B cell (primary cell): ENCODE measurements at regions not wholly inside any gene's neighbourhood (a gene's known extent, or its start where the extent isn't known, plus 50 kb on each side); places are given as distances from the start of the nearest gene placed in this dataset.

Experiments used
- ATAC-seq: fragments of 200-7000 bp; cut with Tn5 transposase; one replicate; pipeline ENCODE4 v1.10.0; 2021; ENCODE audit warnings: low read depth, mild to moderate bottlenecking, moderate number of reproducible peaks, moderate library complexity
- CTCF ChIA-PET: fragments of 350-600 bp; sonication (Branson Sonifier 250); formaldehyde crosslinking; loops from one replicate; lab custom pipeline; 2021; ENCODE audit warnings: antibody characterized with exemption, inconsistent platforms; lab: Charles Lee
- POLR2A ChIA-PET: fragments of 350-600 bp; sonication (Branson Sonifier 250); formaldehyde crosslinking; loops from one replicate; lab custom pipeline; 2021; ENCODE audit warnings: antibody characterized with exemption; lab: Charles Lee
- DNase-seq: peaks from one replicate; pipeline ENCODE4 v3.0.0; 2013
- H2AFZ ChIP-seq: 2 replicates; pipeline ENCODE4 v1.6.1; 2012; ENCODE audit warnings: mild to moderate bottlenecking, low read depth, low read length; ENCODE audit not compliant: insufficient read depth, poor library complexity, severe bottlenecking
- H3K27ac ChIP-seq, 2 donors: 1 replicate in 1 of 2; 2 replicates in 1 of 2; pipeline ENCODE4 v1.5.1; 2012 to 2013; ENCODE audit warnings: low read length in 2 of 2, mild to moderate bottlenecking in 2 of 2, moderate library complexity in 1 of 2
- H3K27me3 ChIP-seq, 4 experiments: fragments of 200-600 bp in 1 of 4; sonication (generic) in 1 of 4; replicated peaks in 1 of 4; 1 replicate in 2 of 4; 2 replicates in 2 of 4; pipeline versions ENCODE4 v1.6.1 to v1.7.0; 2013 to 2016; ENCODE audit warnings: low read length in 3 of 4, mild to moderate bottlenecking in 2 of 4, mixed read lengths in 1 of 4, moderate library complexity in 1 of 4; ENCODE audit not compliant: insufficient read depth in 4 of 4, control insufficient read depth in 3 of 4; ENCODE audit errors: control extremely low read depth in 1 of 4
- H3K36me3 ChIP-seq, 2 experiments: replicated peaks in 1 of 2; 1 replicate in 1 of 2; 2 replicates in 1 of 2; pipeline versions ENCODE4 v1.6.1 to v1.7.1; 2013; ENCODE audit warnings: low read length in 1 of 2; ENCODE audit not compliant: insufficient read depth in 2 of 2, control insufficient read depth in 1 of 2; ENCODE audit errors: control extremely low read depth in 1 of 2, extremely low read depth in 1 of 2
- H3K4me1 ChIP-seq, 2 donors: fragments of 200-600 bp in 1 of 2; sonication (generic) in 1 of 2; 1 replicate in 1 of 2; 2 replicates in 1 of 2; pipeline versions ENCODE4 v1.5.1 to v1.6.1; 2013 to 2017; ENCODE audit warnings: low read length in 2 of 2; ENCODE audit not compliant: control insufficient read depth in 2 of 2, insufficient read depth in 2 of 2
- H3K4me2 ChIP-seq: replicated peaks from 2 replicates; pipeline ENCODE3; 2012; ENCODE audit warnings: mild to moderate bottlenecking, low read depth, low read length; ENCODE audit not compliant: poor library complexity, severe bottlenecking
- H3K4me3 ChIP-seq, 5 experiments: fragments of 200-600 bp in 1 of 5; sonication (generic) in 1 of 5; 1 replicate in 3 of 5; 2 replicates in 2 of 5; pipeline versions ENCODE4 v1.5.1 to v1.7.0; 2011 to 2016; ENCODE audit warnings: low read length in 4 of 5, mild to moderate bottlenecking in 4 of 5, low read depth in 2 of 5, control low read depth in 1 of 5, moderate library complexity in 1 of 5; ENCODE audit not compliant: insufficient read depth in 1 of 5; ENCODE audit errors: control extremely low read depth in 1 of 5, extremely low read depth in 1 of 5
- H3K79me2 ChIP-seq: fragments of 200-600 bp; sonication (generic); one replicate; pipeline ENCODE4 v1.6.0; 2016; ENCODE audit warnings: low read length; ENCODE audit not compliant: control insufficient read depth, insufficient read depth
- H3K9ac ChIP-seq: fragments of 200-600 bp; sonication (generic); 2 replicates; pipeline ENCODE4 v1.6.1; 2017; ENCODE audit warnings: mild to moderate bottlenecking, low read length, moderate library complexity
- H3K9me3 ChIP-seq, 3 donors: one replicate each; pipeline versions ENCODE4 v1.6.1 to v1.7.1; 2013; ENCODE audit warnings: low read length in 2 of 3; ENCODE audit not compliant: control insufficient read depth in 2 of 3, insufficient read depth in 1 of 3; ENCODE audit errors: control extremely low read depth in 1 of 3
- H4K20me1 ChIP-seq: 2 replicates; pipeline ENCODE4 v1.6.0; 2012; ENCODE audit warnings: mild to moderate bottlenecking, low read length; ENCODE audit not compliant: insufficient read depth, control insufficient read depth, poor library complexity, severe bottlenecking
- H3K27ac Mint-ChIP-seq: one replicate; pipeline ENCODE4 v1.8.0; 2021; ENCODE audit warnings: mixed read lengths
- H3K27me3 Mint-ChIP-seq: one replicate; pipeline ENCODE4 v1.8.0; 2021; ENCODE audit warnings: mixed read lengths
- H3K4me1 Mint-ChIP-seq: one replicate; pipeline ENCODE4 v1.8.0; 2021; ENCODE audit warnings: mixed read lengths
- H3K4me3 Mint-ChIP-seq: one replicate; pipeline ENCODE4 v1.8.0; 2021; ENCODE audit warnings: mixed read lengths
- H3K9me3 Mint-ChIP-seq: one replicate; pipeline ENCODE4 v1.8.0; 2022; ENCODE audit warnings: mixed read lengths; ENCODE audit not compliant: insufficient read depth
- CTCF ChIP-seq: fragments of 200-600 bp; IDR thresholded peaks from one replicate; pipeline ENCODE4 v1.8.0; 2022; ENCODE audit warnings: antibody characterized with exemption, mild to moderate bottlenecking
- EZH2 ChIP-seq: IDR thresholded peaks from 2 replicates; pipeline ENCODE4 v1.6.1; 2012; ENCODE audit warnings: borderline replicate concordance, low read depth, mild to moderate bottlenecking, moderate library complexity, low read length; ENCODE audit not compliant: insufficient read depth, poor library complexity, severe bottlenecking
- WGBS: methylation state at CpG from one replicate; pipeline ENCODE4 v1.1.5; 2013; ENCODE audit warnings: missing lambda C conversion rate; ENCODE audit not compliant: insufficient coverage; 5-methylcytosine and 5-hydroxymethylcytosine counted together
- intact Hi-C: fragments of 100-400 bp; cut with micrococcal nuclease; formaldehyde crosslinking; loops from one replicate; pipeline ENCODE4 v1.10.0; 2022

- no peaks in the 10 kb centered on the region for H3K4me1 ChIP-seq
- no peak overlapping the region for H3K4me3 ChIP-seq
- DNase-seq (no peak), ATAC-seq (no peak)
- H3K9me3 ChIP-seq = no peaks in the 10 kb centered on the region
- Mint-ChIP-seq H3K4me3 (no peak overlapping the region), H3K9me3 (no peaks in the 10 kb centered on the region), H3K4me1 (no peaks in the 10 kb centered on the region), H3K27ac (no peak overlapping the region), H3K27me3 (no peaks in the 10 kb centered on the region)
- ChIA-PET CTCF (no interaction called here), POLR2A (no interaction called here)
- H4K20me1 ChIP-seq = no peaks in the 10 kb centered on the region
- H2AFZ ChIP-seq = no peak overlapping the region
- H3K9ac ChIP-seq = no peak overlapping the region
- WGBS = no CpG with 5 or more reads among the region's 1 CpG
- intact Hi-C loops = no loop called here
- no peaks in the 10 kb centered on the region for H3K79me2 ChIP-seq
- H3K27ac ChIP-seq = no peak overlapping the region
- no peak overlapping the region for H3K4me2 ChIP-seq
- H3K36me3 ChIP-seq = no peaks in the 10 kb centered on the region
- TF ChIP-seq EZH2 (no peak), CTCF (no peak)
- H3K27me3 ChIP-seq = no peaks in the 10 kb centered on the region
These were observed 239.7 kb upstream of the ROBO1 start for GRCh38 chr3:80007522-80007921.

- Histone ChIP-seq H3K9ac (no peak overlapping the region), H2AFZ (no peak overlapping the region), H4K20me1 (no peaks in the 10 kb centered on the region), H3K27ac (no peak overlapping the region), H3K36me3 (no peaks in the 10 kb centered on the region), H3K4me1 (no peaks in the 10 kb centered on the region), H3K9me3 (no peaks in the 10 kb centered on the region), H3K27me3 (no peaks in the 10 kb centered on the region), H3K4me2 (no peak overlapping the region), H3K79me2 (no peaks in the 10 kb centered on the region), H3K4me3 (no peak overlapping the region)
- Mint-ChIP-seq H3K27me3 (no peaks in the 10 kb centered on the region), H3K9me3 (no peaks in the 10 kb centered on the region), H3K4me1 (no peaks in the 10 kb centered on the region), H3K4me3 (no peak overlapping the region), H3K27ac (no peak overlapping the region)
- ChIA-PET CTCF (no interaction called here), POLR2A (no interaction called here)
- intact Hi-C loops = no loop called here
- DNase-seq = no peak
- TF ChIP-seq EZH2 (no peak), CTCF (no peak)
- ATAC-seq = no peak
These were observed 238.5 kb upstream of the ROBO1 start for GRCh38 chr3:80006315-80006714.
